ENCODE measurements at regions not wholly inside any gene's neighbourhood (a gene's known extent, or its start where the extent isn't known, plus 50 kb on each side); places are given as distances from the start of the nearest gene placed in this dataset.

DNA sequence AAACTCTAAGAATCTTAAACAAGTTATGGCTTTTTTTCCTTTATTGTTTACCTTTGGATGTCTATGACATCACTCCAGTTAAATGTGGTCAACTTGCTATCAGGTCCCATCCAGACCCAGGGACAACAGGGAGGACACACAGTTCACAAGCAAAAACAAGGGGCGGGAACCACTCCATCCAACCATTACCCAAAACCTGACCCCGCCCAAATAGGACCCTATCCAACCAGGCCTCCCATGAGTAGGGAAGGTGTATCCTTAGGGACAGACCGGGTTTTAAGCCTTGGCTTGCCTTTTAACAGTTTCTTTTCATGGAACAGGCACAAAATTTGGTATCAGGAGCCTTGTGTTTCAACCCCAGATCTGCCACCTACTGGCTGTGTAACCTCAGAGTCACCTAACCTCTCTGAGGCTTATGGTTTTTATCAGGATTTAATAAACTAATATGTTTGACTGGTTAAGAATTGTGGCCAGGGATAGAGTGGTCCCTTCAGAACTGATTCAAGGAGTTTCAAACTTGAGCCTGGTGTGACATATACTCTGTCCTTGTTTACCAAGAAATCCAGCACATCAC lies 127.7 kb upstream of the RAD23B start:
- Mint-ChIP-seq H3K4me1 (ENCODE audit: insufficient read depth, unreplicated experiment) (peaks cover 5% of the 10 kb centered on the region), H3K9me3 (ENCODE audit: unreplicated experiment) (no peaks in the 10 kb centered on the region), H3K4me3 (ENCODE audit: unreplicated experiment) (no peak overlapping the region), H3K27me3 (ENCODE audit: insufficient read depth, unreplicated experiment) (peaks cover 18% of the 10 kb centered on the region), H3K27ac (ENCODE audit: low read depth, unreplicated experiment) (no peak overlapping the region), H3K36me3 (ENCODE audit: insufficient read depth, unreplicated experiment) (no peaks in the 10 kb centered on the region)
- no peak for DNase-seq (ENCODE audit: unreplicated experiment)
- CTCF ChIA-PET, result interaction anchor here (0.6 to 1.6 kb wide), 3 partner anchors 12 to 125 kb away, joined by 3 to 8 read pairs (median 4); no protein-coding TSS in a partner anchor
- TF ChIP-seq, protein P1, sequence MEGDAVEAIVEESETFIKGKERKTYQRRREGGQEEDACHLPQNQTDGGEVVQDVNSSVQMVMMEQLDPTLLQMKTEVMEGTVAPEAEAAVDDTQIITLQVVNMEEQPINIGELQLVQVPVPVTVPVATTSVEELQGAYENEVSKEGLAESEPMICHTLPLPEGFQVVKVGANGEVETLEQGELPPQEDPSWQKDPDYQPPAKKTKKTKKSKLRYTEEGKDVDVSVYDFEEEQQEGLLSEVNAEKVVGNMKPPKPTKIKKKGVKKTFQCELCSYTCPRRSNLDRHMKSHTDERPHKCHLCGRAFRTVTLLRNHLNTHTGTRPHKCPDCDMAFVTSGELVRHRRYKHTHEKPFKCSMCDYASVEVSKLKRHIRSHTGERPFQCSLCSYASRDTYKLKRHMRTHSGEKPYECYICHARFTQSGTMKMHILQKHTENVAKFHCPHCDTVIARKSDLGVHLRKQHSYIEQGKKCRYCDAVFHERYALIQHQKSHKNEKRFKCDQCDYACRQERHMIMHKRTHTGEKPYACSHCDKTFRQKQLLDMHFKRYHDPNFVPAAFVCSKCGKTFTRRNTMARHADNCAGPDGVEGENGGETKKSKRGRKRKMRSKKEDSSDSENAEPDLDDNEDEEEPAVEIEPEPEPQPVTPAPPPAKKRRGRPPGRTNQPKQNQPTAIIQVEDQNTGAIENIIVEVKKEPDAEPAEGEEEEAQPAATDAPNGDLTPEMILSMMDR (IDR thresholded peaks at IDR 0.05; ENCODE audit: unreplicated experiment), result no peak
- POLR2A ChIA-PET, result no interaction called here
- intact Hi-C loops (cut with micrococcal nuclease), result loop anchor here (5.0 kb wide), 1 partner anchor 1313 kb away; no protein-coding TSS in a partner anchor
- BruUV-seq (replicated peaks), result no TSS peak

GRCh38 chr9:107158321-107158720 lies 124.8 kb upstream of the RAD23B start:
- ChIA-PET POLR2A (interaction anchor here (0.9 kb wide), 1 partner anchor 9 kb away, joined by 4 read pairs; no protein-coding TSS in a partner anchor), CTCF (interaction anchor here (0.6 to 1.2 kb wide), 4 partner anchors 10 to 59 kb away, joined by 3 to 5 read pairs (median 4); no protein-coding TSS in a partner anchor)
- no TSS peak for BruUV-seq (replicated peaks)
- DNase-seq (ENCODE audit: unreplicated experiment), result peak; percentile 36
- TF ChIP-seq, protein P1 (IDR thresholded peaks at IDR 0.05; ENCODE audit: unreplicated experiment), result peak; percentile 29
- Mint-ChIP-seq H3K27me3 (ENCODE audit: insufficient read depth, unreplicated experiment) (peaks cover 18% of the 10 kb centered on the region), H3K9me3 (ENCODE audit: unreplicated experiment) (no peaks in the 10 kb centered on the region), H3K4me1 (ENCODE audit: insufficient read depth, unreplicated experiment) (peaks cover 4% of the 10 kb centered on the region), H3K36me3 (ENCODE audit: insufficient read depth, unreplicated experiment) (no peaks in the 10 kb centered on the region), H3K27ac (ENCODE audit: low read depth, unreplicated experiment) (no peak overlapping the region), H3K4me3 (ENCODE audit: unreplicated experiment) (no peak overlapping the region)
- intact Hi-C loops (cut with micrococcal nuclease), result loop anchor here (5.0 kb wide), 1 partner anchor 1316 kb away; no protein-coding TSS in a partner anchor

GRCh38 chr9:107161338-107161737 lies 121.7 kb upstream of the RAD23B start:
- H3K27ac Mint-ChIP-seq (ENCODE audit: low read depth, unreplicated experiment), result no peak overlapping the region
- intact Hi-C loops (cut with micrococcal nuclease), result no loop called here
- no peak for DNase-seq (ENCODE audit: unreplicated experiment)
- H3K4me3 Mint-ChIP-seq (ENCODE audit: unreplicated experiment), result no peak overlapping the region
- POLR2A ChIA-PET, result no interaction called here
- no peaks in the 10 kb centered on the region for H3K36me3 Mint-ChIP-seq (ENCODE audit: insufficient read depth, unreplicated experiment)
- H3K27me3 Mint-ChIP-seq (ENCODE audit: insufficient read depth, unreplicated experiment), result peaks cover 16% of the 10 kb centered on the region
- H3K4me1 Mint-ChIP-seq (ENCODE audit: insufficient read depth, unreplicated experiment), result no peaks in the 10 kb centered on the region
- CTCF ChIA-PET, result interaction anchor here (1.6 kb wide), 1 partner anchor 25 kb away, joined by 4 read pairs; no protein-coding TSS in a partner anchor
- TF ChIP-seq, protein P1 (IDR thresholded peaks at IDR 0.05; ENCODE audit: unreplicated experiment), result no peak
- no TSS peak for BruUV-seq (replicated peaks)
- H3K9me3 Mint-ChIP-seq (ENCODE audit: unreplicated experiment), result no peaks in the 10 kb centered on the region

DNA sequence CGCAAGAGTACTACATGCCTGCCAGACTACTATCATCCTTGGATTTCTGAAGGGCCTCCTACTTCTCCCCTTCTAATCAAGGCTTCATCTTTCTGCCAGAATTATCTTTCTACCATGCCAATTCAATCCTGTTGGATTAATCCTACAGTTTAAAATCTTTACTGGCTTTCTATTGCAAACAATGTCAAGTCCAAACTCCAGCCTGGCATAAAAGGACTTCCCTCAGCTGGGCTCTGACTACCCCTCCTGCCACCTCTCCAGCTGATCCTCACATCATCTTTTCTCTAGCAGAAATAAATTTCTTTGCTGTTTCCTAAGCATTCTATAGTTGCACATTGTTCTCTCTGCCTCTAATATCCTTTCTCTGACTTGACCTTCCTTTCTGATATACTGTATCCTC lies 119.7 kb upstream of the RAD23B start:
- intact Hi-C loops (cut with micrococcal nuclease), result no loop called here
- no peak overlapping the region for H3K4me3 Mint-ChIP-seq (ENCODE audit: unreplicated experiment)
- TF ChIP-seq, protein P1 (IDR thresholded peaks at IDR 0.05; ENCODE audit: unreplicated experiment), result no peak
- H3K4me1 Mint-ChIP-seq (ENCODE audit: insufficient read depth, unreplicated experiment), result no peaks in the 10 kb centered on the region
- ChIA-PET POLR2A (interaction anchor here (0.6 kb wide), 1 partner anchor 389 kb away, joined by 3 read pairs; no protein-coding TSS in a partner anchor), CTCF (interaction anchor here (0.5 to 0.9 kb wide), 5 partner anchors 118 to 1321 kb away, joined by 3 to 4 read pairs (median 3); no protein-coding TSS in a partner anchor)
- no peaks in the 10 kb centered on the region for H3K36me3 Mint-ChIP-seq (ENCODE audit: insufficient read depth, unreplicated experiment)
- no peaks in the 10 kb centered on the region for H3K27me3 Mint-ChIP-seq (ENCODE audit: insufficient read depth, unreplicated experiment)
- H3K9me3 Mint-ChIP-seq (ENCODE audit: unreplicated experiment), result no peaks in the 10 kb centered on the region
- no peak overlapping the region for H3K27ac Mint-ChIP-seq (ENCODE audit: low read depth, unreplicated experiment)
- BruUV-seq (replicated peaks), result no TSS peak
- no peak for DNase-seq (ENCODE audit: unreplicated experiment)
